Activated CD4-positive, alpha-beta T cell treated with anti-CD3 and anti-CD28 coated beads, Interleukin-2, amount 10 ng/mL, durations not matched to agents 24 days and 14 days (primary cell): ENCODE measurements at regions not wholly inside any gene's neighbourhood (a gene's known extent, or its start where the extent isn't known, plus 50 kb on each side); places are given as distances from the start of the nearest gene placed in this dataset.

Experiments used
- DNase-seq: peaks from one replicate; pipeline ENCODE4 v3.0.0; 2022
- H3K27ac Mint-ChIP-seq: one replicate; pipeline ENCODE4 v1.8.0; 2022; ENCODE audit warnings: mild to moderate bottlenecking, mixed read lengths
- H3K27me3 Mint-ChIP-seq: one replicate; pipeline ENCODE4 v1.8.0; 2022; ENCODE audit warnings: mixed read lengths
- H3K36me3 Mint-ChIP-seq: one replicate; pipeline ENCODE4 v1.8.0; 2022; ENCODE audit warnings: low read depth, mild to moderate bottlenecking, mixed read lengths
- H3K4me1 Mint-ChIP-seq: one replicate; pipeline ENCODE4 v1.8.0; 2021; ENCODE audit warnings: mixed read lengths
- H3K4me3 Mint-ChIP-seq: one replicate; pipeline ENCODE4 v1.8.0; 2022; ENCODE audit warnings: mild to moderate bottlenecking, moderate library complexity, mixed read lengths
- H3K9me3 Mint-ChIP-seq: one replicate; pipeline ENCODE4 v1.8.0; 2021; ENCODE audit warnings: mixed read lengths
- intact Hi-C: fragments of 100-400 bp; cut with micrococcal nuclease; formaldehyde crosslinking; loops from one replicate; pipeline ENCODE4 v1.15.1; 2023

DNA sequence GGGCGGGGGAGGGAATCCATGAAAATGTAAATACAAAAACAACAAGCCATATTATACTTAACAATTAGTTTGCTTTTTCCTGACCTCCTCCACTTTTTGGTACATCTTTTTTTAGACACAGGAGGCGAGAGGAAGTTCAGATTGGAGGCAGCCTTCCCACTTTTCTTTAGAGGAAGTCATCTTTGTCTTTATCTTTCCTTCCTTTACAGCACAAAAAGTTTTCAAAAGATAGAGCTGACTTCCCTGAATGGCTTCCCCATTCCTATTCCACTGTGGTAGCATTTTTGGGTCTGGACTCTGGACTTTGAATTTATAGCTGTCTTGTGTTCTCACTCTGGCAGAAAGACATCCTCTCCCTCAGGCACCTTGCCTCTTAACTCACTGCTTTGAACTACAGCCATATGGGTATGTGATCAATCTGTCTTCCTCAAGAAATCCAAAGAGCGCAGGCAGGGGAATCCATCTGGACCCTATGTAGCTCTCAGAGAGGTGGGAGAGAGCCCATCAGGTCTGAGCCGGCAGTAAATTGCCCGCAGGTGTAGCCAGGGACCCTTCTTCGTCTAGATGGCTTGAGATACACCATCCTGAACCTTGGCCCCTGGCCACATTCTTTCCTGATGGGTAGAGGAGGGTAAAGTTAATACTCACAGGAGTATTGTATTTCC is 101.9 kb downstream of the AQP4 start:
- intact Hi-C loops, result no loop called here
- Mint-ChIP-seq H3K4me3 (no peak overlapping the region), H3K27me3 (no peaks in the 10 kb centered on the region), H3K4me1 (no peaks in the 10 kb centered on the region), H3K9me3 (peaks cover 10% of the 10 kb centered on the region), H3K27ac (no peak overlapping the region), H3K36me3 (no peaks in the 10 kb centered on the region)
- DNase-seq, result no peak

DNA sequence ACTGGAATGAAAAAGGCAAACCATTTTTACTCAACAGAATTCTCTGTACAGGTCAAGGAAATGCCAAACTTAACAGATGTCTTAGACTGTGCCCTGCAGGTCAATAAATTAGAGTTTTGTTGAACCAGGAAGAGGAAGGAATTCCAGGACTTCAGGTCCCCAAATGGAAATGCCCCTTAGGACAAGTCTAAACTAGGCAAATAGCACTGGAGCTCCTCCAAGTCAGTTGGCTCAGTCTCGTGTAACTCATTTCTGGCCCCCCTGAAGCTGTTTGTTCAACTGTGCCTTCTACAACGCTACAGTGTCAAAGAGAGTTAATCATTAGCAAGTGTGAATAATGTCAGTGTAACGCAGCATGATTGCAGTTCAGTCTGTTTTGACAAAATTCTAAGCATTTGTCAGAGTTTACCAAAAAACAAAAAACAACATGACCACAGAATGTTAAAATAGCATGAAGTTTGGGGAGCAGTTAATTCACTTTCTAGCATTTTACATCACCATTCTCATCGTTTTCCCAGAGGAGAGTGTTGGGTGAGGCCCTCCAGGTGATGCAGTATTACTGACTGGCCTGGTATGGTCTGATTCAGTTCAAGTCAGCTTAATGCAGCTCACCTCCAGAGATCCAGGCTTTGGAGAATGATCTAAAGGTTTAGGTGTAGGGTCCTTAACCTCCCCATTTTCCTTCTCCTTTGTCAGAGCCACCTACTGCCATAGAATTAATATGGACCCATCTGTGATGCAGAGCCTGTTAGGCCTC is 108.1 kb downstream of the AQP4 start:
- Mint-ChIP-seq H3K4me1 (no peaks in the 10 kb centered on the region), H3K27ac (no peak overlapping the region), H3K36me3 (no peaks in the 10 kb centered on the region), H3K4me3 (no peak overlapping the region), H3K27me3 (no peaks in the 10 kb centered on the region), H3K9me3 (no peaks in the 10 kb centered on the region)
- DNase-seq, result no peak
- intact Hi-C loops, result no loop called here

DNA sequence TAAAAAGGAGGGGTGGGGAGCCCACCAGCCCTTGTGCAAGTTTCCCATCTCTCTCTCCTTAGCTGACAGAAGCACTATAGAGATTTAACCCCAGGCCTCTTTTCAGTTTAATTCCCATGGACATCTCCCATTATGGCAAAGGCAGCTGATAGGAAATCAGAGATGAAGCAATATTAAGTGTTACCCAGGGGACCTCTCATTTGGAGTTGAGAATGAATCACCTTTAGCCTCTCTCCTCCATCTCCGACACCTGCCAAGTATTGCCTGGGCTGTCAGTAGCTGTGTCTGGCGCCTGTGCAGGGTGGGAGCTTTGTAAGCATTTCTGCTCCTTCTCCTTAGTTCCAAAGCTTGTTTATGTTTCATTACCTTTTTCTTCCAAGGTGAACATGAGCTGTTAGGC is 109.0 kb downstream of the AQP4 start:
- H3K9me3 Mint-ChIP-seq, result no peaks in the 10 kb centered on the region

DNA sequence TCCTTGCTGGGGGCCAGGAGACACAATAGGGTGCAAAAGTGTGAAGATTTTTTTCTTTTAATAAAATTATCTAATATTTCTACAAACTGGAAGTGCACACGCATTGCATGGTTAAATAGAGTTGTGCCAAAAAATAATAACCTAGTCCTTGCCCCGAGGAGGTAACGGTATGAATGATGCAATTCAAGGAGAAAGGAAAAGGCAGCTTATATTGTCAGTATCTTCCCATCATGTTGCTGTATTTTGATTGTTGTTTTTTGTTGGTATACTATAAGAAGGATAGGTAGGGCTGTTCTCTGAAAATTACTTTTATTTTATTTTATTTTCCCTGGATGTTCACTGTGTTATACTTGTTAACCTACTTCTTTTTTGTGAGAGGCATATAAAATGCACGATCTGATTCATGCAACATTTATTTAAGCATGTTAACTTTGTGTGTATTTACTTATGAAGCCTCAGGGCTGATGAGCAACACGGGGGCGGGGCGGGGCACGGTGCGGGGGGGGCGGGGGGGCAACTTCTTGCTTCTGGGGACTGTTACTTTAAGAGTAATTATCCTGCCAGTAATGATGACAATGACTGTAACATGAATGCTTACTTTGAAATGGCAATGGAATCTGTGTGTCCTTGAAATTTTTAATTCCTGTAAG is 118.6 kb downstream of the AQP4 start:
- no peak for DNase-seq
- no peaks in the 10 kb centered on the region for H3K9me3 Mint-ChIP-seq
- no peaks in the 10 kb centered on the region for H3K4me1 Mint-ChIP-seq
- no peaks in the 10 kb centered on the region for H3K36me3 Mint-ChIP-seq
- intact Hi-C loops, result no loop called here
- H3K4me3 Mint-ChIP-seq, result no peak overlapping the region
- no peak overlapping the region for H3K27ac Mint-ChIP-seq
- H3K27me3 Mint-ChIP-seq, result no peaks in the 10 kb centered on the region

More for the DNA sequence above, 109.0 kb downstream of the AQP4 start:
- Mint-ChIP-seq H3K4me1 (no peaks in the 10 kb centered on the region), H3K36me3 (no peaks in the 10 kb centered on the region), H3K4me3 (no peak overlapping the region), H3K27ac (no peak overlapping the region), H3K27me3 (no peaks in the 10 kb centered on the region)
- intact Hi-C loops, result no loop called here
- DNase-seq, result no peak

DNA sequence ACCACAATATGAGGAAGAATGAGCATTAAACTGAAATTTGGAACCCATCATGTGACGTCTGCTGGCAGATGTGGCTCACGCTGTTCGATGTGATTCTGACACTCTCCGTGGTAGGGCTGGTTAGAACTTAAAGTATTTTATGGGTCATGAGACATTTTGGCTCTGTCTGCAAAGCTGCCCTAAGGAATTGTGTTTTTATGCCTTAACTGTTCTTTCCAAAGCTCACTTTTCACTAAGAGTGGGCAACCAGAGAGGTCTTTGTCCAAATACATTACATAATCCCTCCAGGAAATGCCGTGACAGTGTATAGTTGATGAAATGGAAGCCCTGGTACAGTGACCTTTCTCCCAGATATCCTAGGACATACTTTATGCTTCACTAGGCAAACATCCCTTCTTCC is 119.1 kb downstream of the AQP4 start:
- no peak overlapping the region for H3K27ac Mint-ChIP-seq
- H3K27me3 Mint-ChIP-seq, result no peaks in the 10 kb centered on the region
- H3K4me1 Mint-ChIP-seq, result no peaks in the 10 kb centered on the region
- DNase-seq, result no peak
- intact Hi-C loops, result no loop called here
- no peaks in the 10 kb centered on the region for H3K36me3 Mint-ChIP-seq
- no peaks in the 10 kb centered on the region for H3K9me3 Mint-ChIP-seq
- no peak overlapping the region for H3K4me3 Mint-ChIP-seq

DNA sequence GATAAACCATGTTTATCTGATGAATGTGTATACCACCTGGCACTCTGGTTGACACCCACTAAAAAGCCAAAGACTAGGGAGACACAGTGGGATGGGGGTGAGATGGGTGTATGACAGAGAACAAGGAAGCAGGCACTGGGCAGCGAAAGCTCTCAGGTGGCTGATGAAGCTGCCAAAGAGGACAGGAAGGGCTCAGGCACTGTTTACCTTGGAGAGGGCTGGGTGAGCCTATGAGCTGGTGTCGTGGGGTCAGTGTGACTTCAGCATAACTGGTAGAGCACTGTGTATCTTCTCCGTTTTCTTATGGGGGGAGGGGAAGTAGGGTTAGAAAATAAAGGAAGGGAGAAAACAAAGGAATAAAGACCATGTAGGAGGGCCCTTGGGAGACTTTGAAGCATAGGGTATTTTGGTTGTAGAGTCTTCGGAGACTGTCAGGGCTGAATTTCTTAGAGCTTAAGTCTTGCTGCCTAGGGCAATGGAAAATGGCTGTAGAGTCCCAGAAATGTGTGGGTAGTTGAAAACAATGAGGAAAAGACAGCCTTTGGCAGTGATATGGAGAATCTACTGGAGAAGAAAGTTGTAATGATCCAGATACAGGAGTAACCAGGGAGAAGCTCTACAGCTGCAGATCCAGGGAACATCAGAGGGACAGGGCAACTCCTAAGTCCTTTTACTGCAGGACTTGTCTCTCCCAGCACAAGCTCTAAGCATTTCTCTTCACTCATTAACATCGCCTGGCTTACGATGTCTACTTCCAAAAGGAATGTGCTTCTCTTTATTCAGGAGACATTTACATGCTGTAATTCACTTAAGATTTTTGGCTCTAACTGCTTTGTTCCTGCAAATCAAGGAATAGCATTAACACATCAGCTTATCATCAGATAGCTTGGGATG is 120.0 kb downstream of the AQP4 start:
- intact Hi-C loops, result no loop called here
- peaks cover 1% of the 10 kb centered on the region for H3K27me3 Mint-ChIP-seq

DNA sequence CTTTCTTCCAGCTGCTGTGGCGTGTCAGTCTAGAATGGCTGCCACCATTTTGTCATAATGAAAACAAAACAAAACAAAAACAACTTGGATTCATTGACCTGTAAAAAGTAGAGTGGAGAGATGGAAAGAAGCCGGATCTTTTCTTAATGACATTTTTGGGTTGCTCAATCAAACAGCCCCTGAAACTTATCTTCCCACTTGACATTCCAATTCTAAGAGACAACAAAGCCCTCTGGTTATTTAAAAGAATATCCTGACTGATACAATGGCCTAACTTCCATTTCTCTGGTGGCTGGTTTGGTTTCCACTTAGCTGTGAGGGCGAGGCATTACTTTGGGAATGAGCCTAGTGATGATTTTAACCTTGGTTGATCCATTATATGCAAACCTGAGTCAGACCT is 123.7 kb downstream of the AQP4 start:
- H3K4me3 Mint-ChIP-seq, result no peak overlapping the region
- no peak for DNase-seq
- H3K4me1 Mint-ChIP-seq, result no peaks in the 10 kb centered on the region
- peaks cover 1% of the 10 kb centered on the region for H3K27me3 Mint-ChIP-seq
- H3K27ac Mint-ChIP-seq, result no peak overlapping the region
- intact Hi-C loops, result no loop called here
- no peaks in the 10 kb centered on the region for H3K36me3 Mint-ChIP-seq
- peaks cover 10% of the 10 kb centered on the region for H3K9me3 Mint-ChIP-seq

More for the DNA sequence above, 120.0 kb downstream of the AQP4 start:
- DNase-seq, result no peak
- no peak overlapping the region for H3K4me3 Mint-ChIP-seq
- H3K9me3 Mint-ChIP-seq, result peaks cover 7% of the 10 kb centered on the region
- H3K27ac Mint-ChIP-seq, result no peak overlapping the region
- H3K36me3 Mint-ChIP-seq, result no peaks in the 10 kb centered on the region
- no peaks in the 10 kb centered on the region for H3K4me1 Mint-ChIP-seq

DNA sequence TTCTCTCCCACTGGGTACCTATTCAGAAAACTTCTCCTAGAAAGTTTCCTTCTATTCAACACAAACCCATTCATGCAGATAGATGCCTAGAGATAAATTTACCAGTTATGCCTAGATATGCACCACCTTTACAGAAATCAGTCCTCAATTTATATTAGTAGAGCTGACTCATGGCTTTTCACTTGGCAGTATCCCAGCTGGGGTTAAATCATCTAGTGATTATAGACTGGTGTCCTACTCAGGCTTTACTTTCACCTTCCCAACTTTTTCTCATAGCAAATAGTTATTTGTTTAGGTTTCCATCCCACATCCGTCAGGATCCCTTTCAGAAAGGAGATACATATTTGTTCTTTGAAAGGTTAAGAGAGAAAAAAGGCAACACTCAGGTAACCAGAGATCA is 124.5 kb downstream of the AQP4 start:
- peaks cover 1% of the 10 kb centered on the region for H3K27me3 Mint-ChIP-seq
- H3K9me3 Mint-ChIP-seq, result peaks cover 13% of the 10 kb centered on the region
- intact Hi-C loops, result no loop called here
- H3K4me3 Mint-ChIP-seq, result no peak overlapping the region
- H3K27ac Mint-ChIP-seq, result no peak overlapping the region
- no peaks in the 10 kb centered on the region for H3K4me1 Mint-ChIP-seq
- DNase-seq, result no peak
- H3K36me3 Mint-ChIP-seq, result no peaks in the 10 kb centered on the region

DNA sequence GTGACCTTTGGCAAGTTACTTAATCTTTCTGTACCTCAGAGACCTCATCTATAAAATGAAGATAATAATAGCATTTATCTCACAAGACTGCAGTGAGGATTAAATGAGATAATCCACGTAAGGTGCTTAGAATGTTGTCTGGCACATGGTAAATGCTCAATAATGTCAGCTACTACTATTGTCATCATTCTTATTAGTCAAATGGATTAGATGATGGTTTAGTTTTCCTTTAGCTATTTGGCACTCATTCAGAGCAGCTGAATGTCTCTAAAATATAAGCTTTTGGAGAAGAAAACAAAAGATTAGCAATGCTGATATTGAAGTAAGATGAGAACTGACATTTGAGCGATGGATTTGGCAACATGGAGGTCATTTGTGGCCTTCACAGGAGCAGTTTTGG is 125.1 kb downstream of the AQP4 start:
- no peak overlapping the region for H3K4me3 Mint-ChIP-seq
- H3K27me3 Mint-ChIP-seq, result peaks cover 1% of the 10 kb centered on the region
- H3K4me1 Mint-ChIP-seq, result no peaks in the 10 kb centered on the region
- no peak overlapping the region for H3K27ac Mint-ChIP-seq
- H3K9me3 Mint-ChIP-seq, result peaks cover 16% of the 10 kb centered on the region
- H3K36me3 Mint-ChIP-seq, result no peaks in the 10 kb centered on the region
- intact Hi-C loops, result no loop called here
- DNase-seq, result no peak

DNA sequence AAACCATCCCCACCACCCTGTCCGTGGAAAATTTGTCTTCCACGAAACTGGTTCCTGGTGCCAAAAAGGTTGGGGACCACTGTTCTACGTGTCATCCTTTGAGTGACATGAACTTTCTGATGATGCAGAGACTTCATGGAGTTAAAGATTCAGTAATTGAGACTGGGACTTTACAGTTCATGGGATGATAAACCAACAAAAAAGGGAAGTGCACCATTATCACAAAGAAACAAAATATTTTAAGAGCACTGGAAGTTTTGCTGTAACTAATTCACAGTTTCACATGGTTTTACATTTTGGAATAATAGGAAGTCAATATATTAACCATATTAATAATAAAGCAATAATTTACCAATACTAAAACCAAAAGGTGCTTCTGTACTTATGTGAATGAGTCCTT is 126.8 kb downstream of the AQP4 start:
- H3K4me1 Mint-ChIP-seq, result no peaks in the 10 kb centered on the region
- DNase-seq, result no peak
- H3K27me3 Mint-ChIP-seq, result peaks cover 1% of the 10 kb centered on the region
- no peak overlapping the region for H3K27ac Mint-ChIP-seq
- H3K4me3 Mint-ChIP-seq, result no peak overlapping the region
- peaks cover 21% of the 10 kb centered on the region for H3K9me3 Mint-ChIP-seq
- H3K36me3 Mint-ChIP-seq, result no peaks in the 10 kb centered on the region
- intact Hi-C loops, result no loop called here

DNA sequence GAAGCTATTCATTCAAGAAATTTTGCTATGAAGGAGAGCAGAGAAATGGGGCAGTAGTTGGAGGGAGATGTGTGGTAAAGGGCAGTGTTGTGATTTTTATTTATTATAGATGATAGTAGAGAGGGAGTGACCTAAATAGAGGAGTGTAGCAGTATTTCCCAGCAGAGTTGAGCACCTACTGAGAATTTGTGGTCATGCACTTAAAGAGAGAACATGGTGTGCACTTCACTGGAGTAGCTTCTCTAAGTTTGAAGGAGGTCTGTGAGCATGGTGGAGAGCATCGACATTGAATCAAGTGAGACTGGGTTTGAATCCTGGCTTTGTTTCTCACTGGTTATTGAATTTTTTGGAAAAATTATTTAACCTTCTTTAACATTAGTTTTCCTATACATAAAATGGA is 129.2 kb downstream of the AQP4 start:
- intact Hi-C loops, result no loop called here
- H3K27ac Mint-ChIP-seq, result no peak overlapping the region
- no peaks in the 10 kb centered on the region for H3K4me1 Mint-ChIP-seq
- H3K36me3 Mint-ChIP-seq, result no peaks in the 10 kb centered on the region
- DNase-seq, result no peak
- H3K4me3 Mint-ChIP-seq, result no peak overlapping the region
- H3K27me3 Mint-ChIP-seq, result peaks cover 4% of the 10 kb centered on the region
- peaks cover 20% of the 10 kb centered on the region for H3K9me3 Mint-ChIP-seq

DNA sequence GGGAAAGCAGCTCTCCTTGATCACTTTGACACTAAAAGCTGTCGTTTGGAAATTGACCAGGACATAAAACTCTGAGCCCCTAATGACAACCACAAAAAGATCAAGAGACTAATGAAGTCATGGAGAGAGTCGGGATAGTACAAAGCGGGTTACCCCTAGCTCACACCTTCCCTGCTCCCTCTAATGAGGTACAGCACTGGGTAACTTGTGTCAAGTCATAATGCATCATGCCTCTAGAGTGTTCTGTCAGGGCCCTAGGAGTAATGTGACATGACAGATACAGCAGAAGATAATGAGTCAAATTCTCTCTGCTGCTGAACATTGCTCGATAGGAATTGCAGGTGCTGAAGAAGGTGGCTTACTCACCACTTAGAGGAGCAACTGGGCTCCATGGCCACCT is 130.7 kb downstream of the AQP4 start:
- H3K4me3 Mint-ChIP-seq, result no peak overlapping the region
- H3K27me3 Mint-ChIP-seq, result peaks cover 3% of the 10 kb centered on the region
- H3K36me3 Mint-ChIP-seq, result no peaks in the 10 kb centered on the region
- H3K9me3 Mint-ChIP-seq, result peaks cover 11% of the 10 kb centered on the region
- intact Hi-C loops, result no loop called here
- no peak overlapping the region for H3K27ac Mint-ChIP-seq
- no peak for DNase-seq
- H3K4me1 Mint-ChIP-seq, result no peaks in the 10 kb centered on the region

DNA sequence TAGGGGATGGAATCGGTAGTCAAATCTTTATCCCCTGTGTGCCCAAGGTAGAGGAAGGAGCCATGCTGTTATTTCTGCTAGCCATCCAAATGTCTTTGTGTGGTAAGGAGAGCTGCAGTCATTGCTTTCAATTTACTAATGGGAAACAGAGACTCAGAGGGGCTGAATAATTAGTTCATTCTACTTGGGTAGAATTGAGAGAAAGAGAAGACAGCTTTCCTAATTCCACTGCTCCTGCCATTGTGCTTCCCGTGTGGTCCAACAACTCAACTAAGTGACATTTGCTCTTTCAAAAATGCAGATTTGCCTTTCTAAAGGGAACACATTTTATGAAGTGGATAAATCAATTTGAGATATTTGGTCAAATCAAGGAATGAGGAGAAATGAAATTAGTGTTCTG is 136.1 kb downstream of the AQP4 start:
- intact Hi-C loops, result no loop called here
- Mint-ChIP-seq H3K27ac (no peak overlapping the region), H3K27me3 (peaks cover 10% of the 10 kb centered on the region), H3K4me3 (no peak overlapping the region), H3K4me1 (no peaks in the 10 kb centered on the region), H3K9me3 (peaks cover 5% of the 10 kb centered on the region), H3K36me3 (no peaks in the 10 kb centered on the region)
- DNase-seq, result peak; percentile 6

DNA sequence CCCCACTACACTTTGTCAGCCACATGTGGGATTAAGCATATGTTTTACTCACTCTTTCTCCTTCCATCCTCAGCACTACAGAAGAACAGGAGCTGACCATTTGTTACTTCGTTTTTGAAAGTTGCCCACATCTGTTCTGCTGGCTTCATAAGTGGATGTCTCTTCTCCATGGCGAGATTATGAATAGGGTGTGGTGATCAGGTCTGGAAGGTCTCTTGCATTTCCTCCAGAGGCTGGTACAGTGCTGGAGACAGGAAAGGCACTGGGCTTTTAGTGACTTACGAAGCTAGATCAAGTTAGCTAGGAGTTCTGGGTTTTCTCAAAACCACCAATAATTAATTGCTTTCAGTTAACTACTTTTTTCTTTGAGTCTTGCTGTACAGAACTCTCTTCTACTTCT is 136.5 kb downstream of the AQP4 start:
- no peak overlapping the region for H3K27ac Mint-ChIP-seq

More for the DNA sequence above, 136.5 kb downstream of the AQP4 start:
- Mint-ChIP-seq H3K36me3 (no peaks in the 10 kb centered on the region), H3K4me3 (no peak overlapping the region), H3K27me3 (peaks cover 10% of the 10 kb centered on the region), H3K4me1 (no peaks in the 10 kb centered on the region), H3K9me3 (peaks cover 1% of the 10 kb centered on the region)
- peak; percentile 11 for DNase-seq
- intact Hi-C loops, result no loop called here
